Ammon's horn (tissue), 1 donor: ENCODE measurements at regions not wholly inside any gene's neighbourhood (a gene's known extent, or its start where the extent isn't known, plus 50 kb on each side); places are given as distances from the start of the nearest gene placed in this dataset.

Source experiments
- DNase-seq: peaks from one replicate; pipeline ENCODE4 v3.0.0-alpha.2; 2016; ENCODE audit warnings: low spot score

GRCh38 chr2:198702796-198703195 lies 754.9 kb downstream of the SATB2 start:
- DNase-seq = no peak

- DNase-seq = no peak
These were observed 756.3 kb downstream of the SATB2 start for GRCh38 chr2:198701481-198701880.

GRCh38 chr2:198700319-198700718 lies 757.4 kb downstream of the SATB2 start:
- no peak for DNase-seq

GRCh38 chr2:198698230-198698629 lies 759.5 kb downstream of the SATB2 start:
- no peak for DNase-seq

GRCh38 chr2:198697794-198698193 lies 759.9 kb downstream of the SATB2 start:
- DNase-seq = no peak

- DNase-seq = no peak
These were observed 760.5 kb downstream of the SATB2 start for GRCh38 chr2:198697218-198697617.

- DNase-seq = no peak
These were observed 761.9 kb downstream of the SATB2 start for GRCh38 chr2:198695879-198696278.

GRCh38 chr2:198692907-198693510 lies 764.7 kb downstream of the SATB2 start:
- no peak for DNase-seq

- DNase-seq = no peak
These were observed 766.5 kb downstream of the SATB2 start for GRCh38 chr2:198691236-198691635.

- no peak for DNase-seq
These were observed 793.4 kb downstream of the SATB2 start for GRCh38 chr2:198664321-198664720.

GRCh38 chr2:198662905-198663304 lies 794.8 kb downstream of the SATB2 start:
- DNase-seq = peak; percentile 30

- no peak for DNase-seq
These were observed 797.2 kb downstream of the SATB2 start for GRCh38 chr2:198660501-198660900.

GRCh38 chr2:198659096-198659870 lies 798.5 kb downstream of the SATB2 start:
- DNase-seq = peak; percentile 2

- DNase-seq = peak; percentile 6
These were observed 800.1 kb downstream of the SATB2 start for GRCh38 chr2:198657512-198658121.

GRCh38 chr2:198656869-198657268 lies 800.9 kb downstream of the SATB2 start:
- no peak for DNase-seq

- no peak for DNase-seq
These were observed 803.1 kb downstream of the SATB2 start for GRCh38 chr2:198654646-198655045.

- no peak for DNase-seq
These were observed 804.4 kb downstream of the SATB2 start for GRCh38 chr2:198653311-198653710.

GRCh38 chr2:198652461-198652860 lies 805.3 kb downstream of the SATB2 start:
- no peak for DNase-seq

GRCh38 chr2:198645816-198646215 lies 811.9 kb downstream of the SATB2 start:
- no peak for DNase-seq

GRCh38 chr2:198641161-198641560 lies 816.6 kb downstream of the SATB2 start:
- DNase-seq = no peak

- no peak for DNase-seq
These were observed 817.3 kb downstream of the SATB2 start for GRCh38 chr2:198640463-198640862.

- no peak for DNase-seq
These were observed 818.2 kb downstream of the SATB2 start for GRCh38 chr2:198639580-198639979.

- no peak for DNase-seq
These were observed 819.2 kb downstream of the SATB2 start for GRCh38 chr2:198638577-198638976.
